Right ventricle myocardium inferior (tissue), 1 donor: ENCODE measurements at regions not wholly inside any gene's neighbourhood (a gene's known extent, or its start where the extent isn't known, plus 50 kb on each side); places are given as distances from the start of the nearest gene placed in this dataset.
"Not testable (repeated sequence)": the region's sequence is repeated elsewhere in the genome, so short reads cannot be mapped to it uniquely, and the experiment has no call there.

ENCODE experiments used
- ATAC-seq: fragments of 200-7000 bp; cut with Tn5 transposase; one replicate; pipeline ENCODE4 v1.9.1; 2020; ENCODE audit warnings: mild to moderate bottlenecking, moderate library complexity
- DNase-seq: peaks from one replicate; pipeline ENCODE4 v3.0.0; 2021; ENCODE audit errors: missing footprints
- intact Hi-C: fragments of 100-400 bp; cut with DNase I; formaldehyde crosslinking; loops from one replicate; pipeline ENCODE4 v1.11.0; 2022
- donor health status: DM: no; HTN: yes; CAD: no; lungs with severe emphysema.

DNA sequence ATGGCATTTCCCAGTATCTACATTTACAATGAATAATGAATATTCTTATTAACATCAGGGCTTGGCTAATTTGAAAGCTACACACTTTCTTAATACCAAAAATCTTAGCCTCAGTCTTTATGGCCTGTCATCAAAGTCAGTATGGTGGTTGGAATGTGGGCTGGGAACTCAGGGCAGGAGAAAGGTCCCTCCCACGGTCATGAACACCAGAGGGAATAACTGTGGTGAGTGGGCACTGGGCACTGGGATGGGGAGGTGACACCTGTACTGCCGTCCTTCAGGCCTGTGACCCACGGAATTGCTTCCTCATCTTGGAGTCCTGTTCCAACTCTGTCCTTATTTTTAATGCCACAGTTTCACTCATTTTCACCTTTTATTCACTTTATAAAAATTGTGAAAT, 276.9 kb upstream of the PLPP4 start:
- ATAC-seq (no peak), DNase-seq (peak; percentile 28)
- intact Hi-C loops, result no loop called here

GRCh38 chr10:120181154-120181553, 275.9 kb upstream of the PLPP4 start:
- no peak for DNase-seq
- intact Hi-C loops, result no loop called here
- no peak for ATAC-seq

DNA sequence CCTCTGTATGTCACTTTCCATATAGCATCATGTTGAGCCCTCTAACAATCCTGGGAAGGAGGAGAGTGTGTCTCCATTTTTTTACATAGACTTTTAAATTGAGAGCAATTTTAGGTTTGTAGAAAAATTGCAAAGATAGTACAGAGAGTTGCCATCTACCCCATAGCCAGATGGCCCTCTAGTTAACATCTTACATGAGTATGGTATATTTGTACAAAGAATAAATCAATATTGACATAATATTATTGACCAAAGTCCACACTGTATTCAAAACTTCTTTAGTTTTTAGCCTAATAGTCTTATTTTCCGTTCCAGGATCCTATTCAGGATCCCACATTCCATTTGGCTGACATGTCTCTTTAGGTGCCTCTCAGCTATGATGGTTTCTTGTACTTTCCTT, 274.6 kb upstream of the PLPP4 start:
- no peak for ATAC-seq

DNA sequence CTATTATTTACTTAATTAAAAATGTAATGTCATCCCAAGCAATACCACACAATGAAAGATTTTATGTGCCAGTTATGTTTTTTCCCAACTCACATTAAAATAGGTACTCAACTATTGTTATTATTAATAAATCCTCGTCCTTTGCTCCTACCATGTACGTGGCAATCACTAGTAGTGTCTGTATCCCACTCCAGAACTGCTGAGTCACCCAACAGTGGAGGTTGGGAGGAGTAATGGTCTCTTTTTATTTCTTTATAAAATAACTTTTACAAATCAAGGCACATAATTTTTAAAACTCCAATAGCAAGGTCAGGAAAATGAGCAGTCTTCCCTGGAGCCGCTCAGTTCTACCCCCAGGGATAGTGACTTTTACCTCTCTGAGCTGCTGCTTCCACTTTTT, 273.5 kb upstream of the PLPP4 start:
- intact Hi-C loops, result no loop called here
- ATAC-seq (no peak), DNase-seq (no peak)

More for the DNA sequence above, 274.6 kb upstream of the PLPP4 start:
- DNase-seq, result no peak
- intact Hi-C loops, result no loop called here

- intact Hi-C loops, result no loop called here
These were observed 272.3 kb upstream of the PLPP4 start for GRCh38 chr10:120184547-120185337.

GRCh38 chr10:120186506-120186905, 270.5 kb upstream of the PLPP4 start:
- ATAC-seq, result no peak
- intact Hi-C loops, result no loop called here
- no peak for DNase-seq

More at GRCh38 chr10:120184547-120185337, 272.3 kb upstream of the PLPP4 start:
- ATAC-seq (no peak), DNase-seq (no peak)

- ATAC-seq, DNase-seq, intact Hi-C loops: not testable (repeated sequence)
These were observed 269.9 kb upstream of the PLPP4 start for GRCh38 chr10:120187168-120187567.

- no peak for DNase-seq
- no peak for ATAC-seq
- intact Hi-C loops, result no loop called here
These were observed 268.1 kb upstream of the PLPP4 start for GRCh38 chr10:120188950-120189349.

GRCh38 chr10:120195984-120196712, 260.9 kb upstream of the PLPP4 start:
- DNase-seq, result no peak
- ATAC-seq, result peak; percentile 23
- intact Hi-C loops, result no loop called here

DNA sequence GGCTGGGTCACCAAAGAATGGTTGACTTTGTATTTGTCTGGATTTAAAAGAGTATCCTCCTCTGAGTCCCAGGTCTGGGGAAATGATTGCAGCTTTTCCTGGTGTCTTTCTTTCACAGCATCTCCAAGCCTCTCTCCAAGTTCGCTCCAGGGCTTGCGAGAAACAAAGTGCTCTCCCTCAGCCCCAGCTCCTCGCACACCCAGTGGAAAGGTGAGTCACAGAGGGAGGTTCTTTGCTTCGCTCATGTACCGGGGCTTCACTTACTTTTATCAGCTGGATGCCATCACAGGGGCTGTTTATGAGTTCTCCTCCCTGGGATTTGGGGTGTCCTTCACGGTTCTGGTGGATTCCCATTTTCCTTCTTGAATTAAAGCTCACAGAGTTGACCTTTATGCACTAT, 252.2 kb upstream of the PLPP4 start:
- no peak for DNase-seq
- intact Hi-C loops, result no loop called here
- no peak for ATAC-seq

- DNase-seq (no peak), ATAC-seq (no peak)
- intact Hi-C loops, result no loop called here
These were observed 251.5 kb upstream of the PLPP4 start for GRCh38 chr10:120205368-120206018.

DNA sequence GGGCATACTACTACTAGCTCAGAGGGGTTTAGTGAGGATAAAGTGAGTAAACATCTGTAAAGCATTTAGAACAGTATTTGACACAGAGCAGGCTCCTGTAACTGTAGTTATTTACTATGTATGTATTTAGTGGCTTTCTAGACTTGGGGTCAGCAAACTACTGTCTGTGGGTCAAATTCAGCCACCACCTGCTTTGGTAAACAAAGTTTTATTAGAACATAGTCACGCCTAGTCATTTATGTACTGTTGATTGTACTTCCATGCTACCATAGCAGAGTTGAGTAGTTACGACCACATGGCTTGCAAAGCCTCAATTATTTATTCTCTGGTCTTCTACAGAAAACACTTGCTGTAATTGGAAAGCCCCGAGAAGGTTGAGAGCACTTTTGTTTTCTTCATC, 248.5 kb upstream of the PLPP4 start:
- intact Hi-C loops, result no loop called here
- ATAC-seq (no peak), DNase-seq (no peak)

DNA sequence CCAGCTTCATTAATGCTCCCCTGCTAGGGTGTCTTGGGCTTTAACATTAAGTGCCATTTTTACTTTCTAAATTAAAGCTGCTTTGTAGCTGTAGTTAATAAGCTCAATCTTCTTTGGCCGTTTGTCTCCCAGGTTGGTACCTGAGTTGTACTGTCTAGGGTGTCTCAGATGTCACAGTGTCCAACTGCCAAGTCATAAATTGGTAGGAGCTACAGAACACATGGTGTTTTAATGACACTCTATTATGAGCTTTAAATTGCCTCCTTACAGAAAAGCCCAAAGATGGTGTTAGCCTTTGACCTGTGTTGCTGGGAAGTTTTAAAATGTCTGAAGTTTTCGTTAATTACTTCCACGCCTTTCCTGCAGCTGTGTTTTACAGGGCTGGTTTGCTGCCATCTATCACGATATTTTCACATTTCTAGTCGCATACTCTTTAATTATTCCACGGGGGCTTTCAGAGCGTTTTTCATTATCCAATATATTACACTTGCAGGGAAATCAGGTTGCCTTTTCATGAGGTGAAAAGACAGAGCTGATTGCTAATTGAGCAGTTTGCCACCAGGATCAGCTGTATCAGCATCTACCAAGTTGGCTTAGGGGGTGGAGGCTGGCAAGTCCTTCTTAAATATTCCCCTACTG, 247.8 kb upstream of the PLPP4 start:
- intact Hi-C loops, result no loop called here
- DNase-seq (no peak), ATAC-seq (no peak)

GRCh38 chr10:120212275-120212674, 244.8 kb upstream of the PLPP4 start:
- intact Hi-C loops, result no loop called here
- ATAC-seq, result no peak
- no peak for DNase-seq

GRCh38 chr10:120213283-120213682, 243.7 kb upstream of the PLPP4 start:
- DNase-seq, ATAC-seq, intact Hi-C loops: not testable (repeated sequence)

GRCh38 chr10:120217736-120218135, 239.3 kb upstream of the PLPP4 start:
- intact Hi-C loops, result no loop called here
- ATAC-seq, result no peak
- no peak for DNase-seq

DNA sequence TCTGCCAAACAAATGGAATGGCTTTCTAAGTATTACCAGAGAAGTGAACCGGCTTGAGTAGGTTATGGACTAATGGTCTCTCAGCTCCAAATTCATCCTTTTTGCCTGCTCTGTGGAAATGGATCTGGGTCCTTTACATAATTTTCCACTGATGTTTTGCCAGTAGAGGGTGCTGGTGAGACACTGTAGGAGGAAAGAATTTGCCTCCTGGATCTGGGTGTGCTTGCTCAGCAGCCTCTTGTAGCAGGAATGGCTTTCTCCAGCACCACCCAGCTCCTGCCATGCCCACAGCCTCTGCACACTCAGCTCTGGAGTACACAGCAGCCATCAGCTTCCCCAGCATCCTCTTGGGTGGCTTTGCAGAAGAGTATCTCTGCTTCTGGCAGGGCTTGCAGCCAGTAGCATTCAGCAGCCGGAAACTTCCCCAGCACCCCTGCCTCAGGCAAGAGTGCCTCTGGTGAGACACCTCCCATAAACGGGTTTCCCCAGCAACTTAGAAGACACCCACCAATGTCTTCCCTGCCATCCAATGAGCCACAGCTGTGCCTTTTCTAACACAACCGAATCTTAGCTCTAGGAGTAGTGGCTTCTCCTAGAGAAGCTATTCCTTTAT, 235.0 kb upstream of the PLPP4 start:
- intact Hi-C loops, result no loop called here
- no peak for ATAC-seq
- DNase-seq, result no peak

- ATAC-seq (no peak), DNase-seq (no peak)
- intact Hi-C loops, result no loop called here
These were observed 227.4 kb upstream of the PLPP4 start for GRCh38 chr10:120229641-120230040.

- ATAC-seq, intact Hi-C loops, DNase-seq: not testable (repeated sequence)
These were observed 217.3 kb upstream of the PLPP4 start for GRCh38 chr10:120239695-120240094.
